AG04449 (cell line): ENCODE measurements at regions not wholly inside any gene's neighbourhood (a gene's known extent, or its start where the extent isn't known, plus 50 kb on each side); places are given as distances from the start of the nearest gene placed in this dataset.

ENCODE experiments used
- CTCF ChIA-PET: fragments of 350-600 bp; formaldehyde crosslinking; extraction: SDS; loops from one replicate; lab custom pipeline; 2021; ENCODE audit warnings: antibody characterized with exemption; lab: Yijun Ruan, JAX
- POLR2A ChIA-PET: fragments of 400-600, 350-600 bp; formaldehyde crosslinking; extraction: SDS; loops from one replicate; lab custom pipeline; 2020; ENCODE audit warnings: antibody characterized with exemption, inconsistent platforms; lab: Yijun Ruan, JAX
- DNase-seq: peaks from one replicate; pipeline ENCODE4 v3.0.0-alpha.2; 2010; ENCODE audit warnings: low read depth, low spot score
- H3K4me3 ChIP-seq: 2 replicates; pipeline ENCODE4 v1.5.1; 2011; ENCODE audit warnings: low read depth, mild to moderate bottlenecking, control low read depth, low read length
- CTCF ChIP-seq: IDR thresholded peaks from one replicate; pipeline ENCODE4 v1.5.1; 2011; ENCODE audit warnings: mild to moderate bottlenecking, moderate library complexity, low read length, control low read depth, inconsistent platforms; ENCODE audit not compliant: insufficient read depth; ENCODE audit errors: missing control alignments

GRCh38 chr1:190837888-190838287 is 360.2 kb upstream of the BRINP3 start:
- no peak overlapping the region for H3K4me3 ChIP-seq
- DNase-seq = no peak
- ChIA-PET CTCF (no interaction called here), POLR2A (no interaction called here)
- TF ChIP-seq CTCF = no peak

GRCh38 chr1:190847166-190847565 is 369.5 kb upstream of the BRINP3 start:
- TF ChIP-seq CTCF = no peak
- DNase-seq = no peak
- no peak overlapping the region for H3K4me3 ChIP-seq
- ChIA-PET CTCF (no interaction called here), POLR2A (no interaction called here)

- CTCF ChIA-PET = no interaction called here
These were observed 371.7 kb upstream of the BRINP3 start for GRCh38 chr1:190849346-190849745.

GRCh38 chr1:190852611-190853010 is 374.9 kb upstream of the BRINP3 start:
- ChIA-PET CTCF (no interaction called here), POLR2A (no interaction called here)
- DNase-seq = no peak
- no peak overlapping the region for H3K4me3 ChIP-seq
- no peak for TF ChIP-seq CTCF

More at GRCh38 chr1:190849346-190849745, 371.7 kb upstream of the BRINP3 start:
- no peak for DNase-seq
- POLR2A ChIA-PET = no interaction called here
- no peak overlapping the region for H3K4me3 ChIP-seq
- TF ChIP-seq CTCF = no peak

GRCh38 chr1:190858140-190858539 is 380.5 kb upstream of the BRINP3 start:
- TF ChIP-seq CTCF = no peak
- ChIA-PET CTCF (no interaction called here), POLR2A (no interaction called here)
- no peak for DNase-seq
- no peak overlapping the region for H3K4me3 ChIP-seq

- no peak overlapping the region for H3K4me3 ChIP-seq
- ChIA-PET POLR2A (no interaction called here), CTCF (interaction anchor here (0.6 kb wide), 1 partner anchor 1446 kb away, joined by 4 read pairs; no protein-coding TSS in a partner anchor)
- TF ChIP-seq CTCF = no peak
- no peak for DNase-seq
These were observed 386.5 kb upstream of the BRINP3 start for GRCh38 chr1:190864013-190864641.
